Upper lobe of left lung (tissue), 4 donors: ENCODE measurements at regions not wholly inside any gene's neighbourhood (a gene's known extent, or its start where the extent isn't known, plus 50 kb on each side); places are given as distances from the start of the nearest gene placed in this dataset.

ENCODE experiments used
- EP300 ChIP-seq, 4 donors: sonication (generic); formaldehyde crosslinking; IDR thresholded peaks; one replicate each; pipeline ENCODE4 v1.5.1; 2017; ENCODE audit warnings: antibody characterized with exemption in 4 of 4, control low read depth in 2 of 4
- TF ChIP-seq, protein P1 (sequence below), 6 experiments: fragments of 450-650 bp in 4 of 6; fragments of 200-600 bp in 2 of 6; sonication (generic) in 2 of 6; IDR thresholded peaks; one replicate each; pipeline ENCODE4 v1.5.1; 2016 to 2019; ENCODE audit warnings: antibody characterized with exemption in 6 of 6

DNA sequence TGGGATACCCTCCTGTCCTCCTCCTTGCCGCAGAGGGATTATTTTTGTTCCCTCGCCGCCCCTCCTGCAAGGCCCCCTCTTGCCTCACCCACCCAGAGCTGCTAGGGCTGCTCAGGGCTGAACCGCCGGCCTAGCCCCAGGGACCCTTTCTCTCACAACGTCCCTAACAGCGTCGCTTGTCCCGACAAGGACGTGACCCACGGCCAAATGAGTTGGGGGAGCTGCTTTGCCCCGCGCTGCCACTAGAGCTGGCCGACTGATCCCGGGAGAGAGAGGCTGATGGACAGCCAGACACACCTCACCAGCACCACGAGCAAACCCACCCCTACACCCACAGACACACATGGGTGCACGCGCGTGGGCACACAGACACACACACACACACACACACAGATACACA lies 154.6 kb upstream of the ALG10B start:
- TF ChIP-seq, protein P1, sequence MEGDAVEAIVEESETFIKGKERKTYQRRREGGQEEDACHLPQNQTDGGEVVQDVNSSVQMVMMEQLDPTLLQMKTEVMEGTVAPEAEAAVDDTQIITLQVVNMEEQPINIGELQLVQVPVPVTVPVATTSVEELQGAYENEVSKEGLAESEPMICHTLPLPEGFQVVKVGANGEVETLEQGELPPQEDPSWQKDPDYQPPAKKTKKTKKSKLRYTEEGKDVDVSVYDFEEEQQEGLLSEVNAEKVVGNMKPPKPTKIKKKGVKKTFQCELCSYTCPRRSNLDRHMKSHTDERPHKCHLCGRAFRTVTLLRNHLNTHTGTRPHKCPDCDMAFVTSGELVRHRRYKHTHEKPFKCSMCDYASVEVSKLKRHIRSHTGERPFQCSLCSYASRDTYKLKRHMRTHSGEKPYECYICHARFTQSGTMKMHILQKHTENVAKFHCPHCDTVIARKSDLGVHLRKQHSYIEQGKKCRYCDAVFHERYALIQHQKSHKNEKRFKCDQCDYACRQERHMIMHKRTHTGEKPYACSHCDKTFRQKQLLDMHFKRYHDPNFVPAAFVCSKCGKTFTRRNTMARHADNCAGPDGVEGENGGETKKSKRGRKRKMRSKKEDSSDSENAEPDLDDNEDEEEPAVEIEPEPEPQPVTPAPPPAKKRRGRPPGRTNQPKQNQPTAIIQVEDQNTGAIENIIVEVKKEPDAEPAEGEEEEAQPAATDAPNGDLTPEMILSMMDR (IDR thresholded peaks at IDR 0.05) = no peak
- no peak for TF ChIP-seq EP300 (IDR thresholded peaks at IDR 0.05)
